B cell (primary cell): ENCODE measurements at regions not wholly inside any gene's neighbourhood (a gene's known extent, or its start where the extent isn't known, plus 50 kb on each side); places are given as distances from the start of the nearest gene placed in this dataset.

Source experiments
- CTCF ChIP-seq: fragments of 200-600 bp; IDR thresholded peaks from one replicate; pipeline ENCODE4 v1.8.0; 2022; ENCODE audit warnings: antibody characterized with exemption, mild to moderate bottlenecking
- EZH2 ChIP-seq: IDR thresholded peaks from 2 replicates; pipeline ENCODE4 v1.6.1; 2012; ENCODE audit warnings: borderline replicate concordance, low read depth, mild to moderate bottlenecking, moderate library complexity, low read length; ENCODE audit not compliant: insufficient read depth, poor library complexity, severe bottlenecking

GRCh38 chr11:107151158-107151557, 132.9 kb upstream of the GUCY1A2 start:
- TF ChIP-seq CTCF (no peak), EZH2 (no peak)
